ENCODE measurements at regions not wholly inside any gene's neighbourhood (a gene's known extent, or its start where the extent isn't known, plus 50 kb on each side); places are given as distances from the start of the nearest gene placed in this dataset.

- TF ChIP-seq MAX (IDR thresholded peaks at IDR 0.05; ENCODE audit: insufficient read depth, insufficient read length) (no peak), MYC (IDR thresholded peaks at IDR 0.05; ENCODE audit: low read depth, low read length) (no peak), CTCF (IDR thresholded peaks at IDR 0.05; ENCODE audit: extremely low read depth in 1 of 2, insufficient read depth in 1 of 2, low read depth in 1 of 2, low read length in 2 of 2) (no peak), GATA2 (IDR thresholded peaks at IDR 0.05; ENCODE audit: insufficient read depth, insufficient read length, low read depth, low read length) (no peak), POLR2AphosphoS5 (IDR thresholded peaks at IDR 0.05; ENCODE audit: insufficient read depth, low read depth, low read length) (no peak), EZH2 (IDR thresholded peaks at IDR 0.05; ENCODE audit: borderline replicate concordance, low read depth, low read length, severe bottlenecking) (no peak), POLR2A (IDR thresholded peaks at IDR 0.05; ENCODE audit: low read depth, low read length) (no peak), FOS (IDR thresholded peaks at IDR 0.05; ENCODE audit: borderline replicate concordance, insufficient read depth, low read length) (no peak), JUN (IDR thresholded peaks at IDR 0.05; ENCODE audit: borderline replicate concordance, insufficient read depth, insufficient read length, low read depth) (no peak)
- POLR2A ChIA-PET = no interaction called here
- no peaks in the 10 kb centered on the region for H3K27me3 ChIP-seq (ENCODE audit: control insufficient read depth in 2 of 2, insufficient read depth in 2 of 2, low read length in 2 of 2)
- no peaks in the 10 kb centered on the region for H3K36me3 ChIP-seq (ENCODE audit: control insufficient read depth in 2 of 2, extremely low read depth in 1 of 2, insufficient read depth in 2 of 2, low read length in 2 of 2)
- FAIRE-seq (no peak), DNase-seq (ENCODE audit: low read depth, low spot score) (no peak)
- H4K20me1 ChIP-seq (replicated peaks; ENCODE audit: control insufficient read depth, extremely low read depth, insufficient read depth, low read length) = no peaks in the 10 kb centered on the region
- dilution Hi-C loops (cut with MboI; ENCODE audit: extremely low pct_ligation_motif_present, low sequenced_read_pairs) = no loop called here
- H3K4me1 ChIP-seq (ENCODE audit: control insufficient read depth, extremely low read depth, insufficient read depth, low read length) = no peaks in the 10 kb centered on the region
- CTCF ChIA-PET = no interaction called here
- intact Hi-C loops (cut with micrococcal nuclease) = no loop called here
- no peaks in the 10 kb centered on the region for H3K79me2 ChIP-seq (ENCODE audit: control insufficient read depth, insufficient read depth, low read length)
- no peak overlapping the region for H2AFZ ChIP-seq (ENCODE audit: low read depth, low read length)
- no peaks in the 10 kb centered on the region for H3K9me1 ChIP-seq (replicated peaks; ENCODE audit: control insufficient read depth, extremely low read depth, insufficient read depth, low read length)
- H3K4me3 ChIP-seq (replicated peaks in 1 of 3; ENCODE audit: insufficient read depth in 1 of 3, low read depth in 1 of 3, low read length in 3 of 3) = no peak overlapping the region
- H3K4me2 ChIP-seq (ENCODE audit: insufficient read depth, low read length) = no peak overlapping the region
- H3K9ac ChIP-seq (replicated peaks; ENCODE audit: extremely low read depth, insufficient read depth, low read length) = no peak overlapping the region
- H3K9me3 ChIP-seq (replicated peaks; ENCODE audit: control insufficient read depth, insufficient read depth, low read length) = no peaks in the 10 kb centered on the region
- H3K27ac ChIP-seq (ENCODE audit: insufficient read depth, low read depth, low read length) = no peak overlapping the region
- BruUV-seq (replicated peaks) = no TSS peak
Measured at GRCh38 chr2:156017341-156017885, 315.1 kb downstream of the NR4A2 start.
